ENCODE measurements at regions not wholly inside any gene's neighbourhood (a gene's known extent, or its start where the extent isn't known, plus 50 kb on each side); places are given as distances from the start of the nearest gene placed in this dataset.

- Histone ChIP-seq H3K79me2 (no peaks in the 10 kb centered on the region), H4K20me1 (ENCODE audit: insufficient read depth, poor library complexity, severe bottlenecking) (no peaks in the 10 kb centered on the region), H3K27ac (no peak overlapping the region), H3K4me2 (no peak overlapping the region), H3K4me3 (no peak overlapping the region), H3K27me3 (no peaks in the 10 kb centered on the region), H3K36me3 (replicated peaks; ENCODE audit: insufficient read depth, low read depth) (no peaks in the 10 kb centered on the region), H2AFZ (no peak overlapping the region), H3K9me3 (ENCODE audit: low read depth) (no peaks in the 10 kb centered on the region), H3K4me1 (ENCODE audit: insufficient read depth) (no peaks in the 10 kb centered on the region), H3K9me2 (replicated peaks; ENCODE audit: insufficient read depth) (no peaks in the 10 kb centered on the region)
- 35% methylated on average over 3 of the region's 3 CpGs for WGBS (ENCODE audit: low lambda C conversion rate, missing lambda C conversion rate)
- DNase-seq (ENCODE audit: low spot score), result no peak
- no peak for TF ChIP-seq EZH2 (IDR thresholded peaks at IDR 0.05; ENCODE audit: borderline replicate concordance)
- no peak for TF ChIP-seq CTCF (IDR thresholded peaks at IDR 0.05; ENCODE audit: poor library complexity)
- no peak for TF ChIP-seq EZH2phosphoT487 (IDR thresholded peaks at IDR 0.05; ENCODE audit: low read depth, severe bottlenecking, unreplicated experiment)
These were observed 1262.3 kb upstream of the PHF14 start for GRCh38 chr7:9711259-9711918.

- H3K4me2 ChIP-seq, result no peak overlapping the region
- H3K9me3 ChIP-seq (ENCODE audit: low read depth), result no peaks in the 10 kb centered on the region
- DNase-seq (ENCODE audit: low spot score), result no peak
- no peaks in the 10 kb centered on the region for H3K9me2 ChIP-seq (replicated peaks; ENCODE audit: insufficient read depth)
- H3K79me2 ChIP-seq, result no peaks in the 10 kb centered on the region
- H3K27me3 ChIP-seq, result no peaks in the 10 kb centered on the region
- no peak overlapping the region for H3K4me3 ChIP-seq
- H2AFZ ChIP-seq, result no peak overlapping the region
- no peak overlapping the region for H3K27ac ChIP-seq
- no peaks in the 10 kb centered on the region for H3K4me1 ChIP-seq (ENCODE audit: insufficient read depth)
- H3K36me3 ChIP-seq (replicated peaks; ENCODE audit: insufficient read depth, low read depth), result no peaks in the 10 kb centered on the region
- no peaks in the 10 kb centered on the region for H4K20me1 ChIP-seq (ENCODE audit: insufficient read depth, poor library complexity, severe bottlenecking)
- TF ChIP-seq CTCF (IDR thresholded peaks at IDR 0.05; ENCODE audit: poor library complexity), result no peak
- no peak for TF ChIP-seq EZH2 (IDR thresholded peaks at IDR 0.05; ENCODE audit: borderline replicate concordance)
- TF ChIP-seq EZH2phosphoT487 (IDR thresholded peaks at IDR 0.05; ENCODE audit: low read depth, severe bottlenecking, unreplicated experiment), result no peak
These were observed 1255.5 kb upstream of the PHF14 start for GRCh38 chr7:9718071-9718661.

GRCh38 chr7:9719303-9719702 is 1254.4 kb upstream of the PHF14 start:
- Histone ChIP-seq H4K20me1 (ENCODE audit: insufficient read depth, poor library complexity, severe bottlenecking) (no peaks in the 10 kb centered on the region), H3K4me1 (ENCODE audit: insufficient read depth) (no peaks in the 10 kb centered on the region), H3K9me3 (ENCODE audit: low read depth) (no peaks in the 10 kb centered on the region), H3K36me3 (replicated peaks; ENCODE audit: insufficient read depth, low read depth) (no peaks in the 10 kb centered on the region), H3K27me3 (no peaks in the 10 kb centered on the region), H3K79me2 (no peaks in the 10 kb centered on the region), H3K4me2 (no peak overlapping the region), H2AFZ (no peak overlapping the region), H3K9me2 (replicated peaks; ENCODE audit: insufficient read depth) (no peaks in the 10 kb centered on the region), H3K27ac (no peak overlapping the region), H3K4me3 (no peak overlapping the region)
- TF ChIP-seq EZH2 (IDR thresholded peaks at IDR 0.05; ENCODE audit: borderline replicate concordance), result no peak
- no peak for TF ChIP-seq CTCF (IDR thresholded peaks at IDR 0.05; ENCODE audit: poor library complexity)
- TF ChIP-seq EZH2phosphoT487 (IDR thresholded peaks at IDR 0.05; ENCODE audit: low read depth, severe bottlenecking, unreplicated experiment), result no peak
- WGBS (ENCODE audit: low lambda C conversion rate, missing lambda C conversion rate), result 70% methylated on average over 4 of the region's 4 CpGs
- DNase-seq (ENCODE audit: low spot score), result no peak

Measured in hepatocyte (in vitro differentiated cells).